ENCODE measurements at regions not wholly inside any gene's neighbourhood (a gene's known extent, or its start where the extent isn't known, plus 50 kb on each side); places are given as distances from the start of the nearest gene placed in this dataset.

DNA sequence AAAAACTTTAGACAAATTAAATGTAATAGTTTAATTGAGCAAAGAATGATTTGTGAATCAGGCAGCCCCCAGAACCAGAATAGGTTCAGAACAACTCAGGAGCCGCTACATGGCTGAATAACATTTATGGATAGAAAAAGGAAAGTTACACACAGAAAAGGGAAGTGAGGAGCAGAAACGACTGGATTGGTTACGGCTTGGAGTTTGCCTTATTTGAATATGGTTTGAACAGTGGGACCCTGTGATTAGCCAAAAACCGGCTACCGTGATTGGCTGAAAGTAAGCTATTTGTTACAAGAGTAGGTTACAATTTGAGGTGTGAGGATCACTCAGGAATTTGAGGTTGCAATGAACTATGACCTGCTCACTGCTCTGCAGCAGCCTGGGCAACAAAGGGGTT is 1139.8 kb downstream of the CDH11 start:
- TF ChIP-seq, protein P1, sequence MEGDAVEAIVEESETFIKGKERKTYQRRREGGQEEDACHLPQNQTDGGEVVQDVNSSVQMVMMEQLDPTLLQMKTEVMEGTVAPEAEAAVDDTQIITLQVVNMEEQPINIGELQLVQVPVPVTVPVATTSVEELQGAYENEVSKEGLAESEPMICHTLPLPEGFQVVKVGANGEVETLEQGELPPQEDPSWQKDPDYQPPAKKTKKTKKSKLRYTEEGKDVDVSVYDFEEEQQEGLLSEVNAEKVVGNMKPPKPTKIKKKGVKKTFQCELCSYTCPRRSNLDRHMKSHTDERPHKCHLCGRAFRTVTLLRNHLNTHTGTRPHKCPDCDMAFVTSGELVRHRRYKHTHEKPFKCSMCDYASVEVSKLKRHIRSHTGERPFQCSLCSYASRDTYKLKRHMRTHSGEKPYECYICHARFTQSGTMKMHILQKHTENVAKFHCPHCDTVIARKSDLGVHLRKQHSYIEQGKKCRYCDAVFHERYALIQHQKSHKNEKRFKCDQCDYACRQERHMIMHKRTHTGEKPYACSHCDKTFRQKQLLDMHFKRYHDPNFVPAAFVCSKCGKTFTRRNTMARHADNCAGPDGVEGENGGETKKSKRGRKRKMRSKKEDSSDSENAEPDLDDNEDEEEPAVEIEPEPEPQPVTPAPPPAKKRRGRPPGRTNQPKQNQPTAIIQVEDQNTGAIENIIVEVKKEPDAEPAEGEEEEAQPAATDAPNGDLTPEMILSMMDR (IDR thresholded peaks at IDR 0.05; ENCODE audit: low read length) = no peak
- TF ChIP-seq EZH2phosphoT487 (IDR thresholded peaks at IDR 0.05; ENCODE audit: low read length) = no peak
- no peak for TF ChIP-seq EZH2 (optimal IDR thresholded peaks at IDR 0.05; ENCODE audit: low read depth, low read length)
